ENCODE measurements at regions not wholly inside any gene's neighbourhood (a gene's known extent, or its start where the extent isn't known, plus 50 kb on each side); places are given as distances from the start of the nearest gene placed in this dataset.

GRCh38 chr22:27087051-27087450 lies 429.7 kb downstream of the MIAT start:
- no peak for TF ChIP-seq CREB5 (CRISPR knock-in tag; IDR thresholded peaks at IDR 0.05; ENCODE audit: low read depth)
- TF ChIP-seq RARB (CRISPR knock-in tag; IDR thresholded peaks at IDR 0.05), result no peak
- TF ChIP-seq TCF4 (CRISPR knock-in tag; IDR thresholded peaks at IDR 0.05; ENCODE audit: borderline replicate concordance), result no peak
- TF ChIP-seq ESRRG (CRISPR knock-in tag; IDR thresholded peaks at IDR 0.05), result no peak
- no peak for TF ChIP-seq SNAI2 (CRISPR knock-in tag; IDR thresholded peaks at IDR 0.05)
